H1 (cell line): ENCODE measurements at regions not wholly inside any gene's neighbourhood (a gene's known extent, or its start where the extent isn't known, plus 50 kb on each side); places are given as distances from the start of the nearest gene placed in this dataset.
A peak's percentile ranks its signal among the peaks of the same experiment; 100 is the strongest.

ENCODE experiments used
- CTCF ChIA-PET: fragments of 300-600 bp; sonication (Branson Sonifier 250); formaldehyde crosslinking; loops from one replicate; lab custom pipeline; 2021; ENCODE audit not compliant: partially characterized antibody; lab: Charles Lee
- POLR2A ChIA-PET: fragments of 300-600 bp; sonication (Branson Sonifier 250); formaldehyde crosslinking; loops from one replicate; lab custom pipeline; 2021; ENCODE audit warnings: inconsistent platforms; ENCODE audit not compliant: partially characterized antibody; lab: Charles Lee
- DNase-seq, 2 experiments: peaks; one replicate each; pipeline versions ENCODE4 v3.0.0 to v3.0.0-alpha.2; 2010 to 2022; ENCODE audit warnings: low spot score in 2 of 2, low read depth in 1 of 2, mixed read lengths in 1 of 2
- FAIRE-seq: peaks from 2 replicates; lab custom pipeline; 2011; peaks lifted over from hg19 to GRCh38; lab: Jason Lieb, UNC
- H2AFZ ChIP-seq: 2 replicates; pipeline ENCODE4 v1.8.1; 2012; ENCODE audit warnings: low read length, inconsistent platforms
- H2AK5ac ChIP-seq: 2 replicates; pipeline ENCODE4 v1.6.1; 2013; ENCODE audit warnings: low read depth, low read length
- H2BK120ac ChIP-seq: replicated peaks from 2 replicates; pipeline ENCODE3; 2013; ENCODE audit warnings: low read depth, low read length, inconsistent platforms
- H2BK12ac ChIP-seq: 2 replicates; pipeline ENCODE4 v1.6.1; 2013; ENCODE audit warnings: low read depth, low read length
- H2BK15ac ChIP-seq: 2 replicates; pipeline ENCODE4 v1.6.1; 2013; ENCODE audit warnings: low read length
- H2BK20ac ChIP-seq: 2 replicates; pipeline ENCODE4 v1.6.1; 2013; ENCODE audit warnings: low read length
- H2BK5ac ChIP-seq: 2 replicates; pipeline ENCODE4 v1.6.1; 2013; ENCODE audit warnings: low read depth, low read length
- H3K14ac ChIP-seq: 2 replicates; pipeline ENCODE4 v1.6.1; 2013; ENCODE audit warnings: inconsistent platforms; ENCODE audit not compliant: insufficient read length
- H3K18ac ChIP-seq: 2 replicates; pipeline ENCODE4 v1.6.1; 2013; ENCODE audit warnings: low read length; ENCODE audit errors: extremely low read depth
- H3K23ac ChIP-seq: 2 replicates; pipeline ENCODE4 v1.6.1; 2013; ENCODE audit warnings: inconsistent platforms; ENCODE audit not compliant: insufficient read length
- H3K23me2 ChIP-seq: 2 replicates; pipeline ENCODE4 v1.6.1; 2013; ENCODE audit warnings: low read depth, low read length
- H3K27ac ChIP-seq: 2 replicates; pipeline ENCODE4 v1.6.1; 2011; ENCODE audit warnings: low read depth, low read length, inconsistent platforms
- H3K27me3 ChIP-seq, 4 experiments: replicated peaks in 1 of 4; 1 replicate in 1 of 4; 2 replicates in 3 of 4; pipeline versions ENCODE4 v1.6.1 to v1.8.1; 2011 to 2013; ENCODE audit warnings: low read length in 3 of 4, mild to moderate bottlenecking in 3 of 4, inconsistent platforms in 2 of 4, mixed read lengths in 2 of 4, moderate library complexity in 1 of 4; ENCODE audit not compliant: control insufficient read depth in 3 of 4, insufficient read depth in 3 of 4; ENCODE audit errors: extremely low read depth in 1 of 4
- H3K36me3 ChIP-seq, 4 experiments: 2 replicates each; pipeline versions ENCODE4 v1.6.1 to v1.8.1; 2011 to 2013; ENCODE audit warnings: mild to moderate bottlenecking in 4 of 4, low read length in 3 of 4, moderate library complexity in 2 of 4, control low read depth in 1 of 4, inconsistent platforms in 1 of 4; ENCODE audit not compliant: insufficient read depth in 4 of 4, control insufficient read depth in 2 of 4
- H3K4ac ChIP-seq: replicated peaks from 2 replicates; pipeline ENCODE3; 2013; ENCODE audit warnings: low read length, low read depth, mixed read lengths, inconsistent platforms; ENCODE audit not compliant: insufficient read length
- H3K4me1 ChIP-seq, 4 experiments: replicated peaks in 1 of 4; 1 replicate in 1 of 4; 2 replicates in 3 of 4; pipeline versions ENCODE4 v1.6.1 to v1.8.1; 2011 to 2013; ENCODE audit warnings: low read length in 3 of 4, inconsistent platforms in 2 of 4, mixed read lengths in 1 of 4; ENCODE audit not compliant: insufficient read depth in 4 of 4, control insufficient read depth in 3 of 4
- H3K4me2 ChIP-seq, 2 experiments: 2 replicates each; pipeline versions ENCODE4 v1.6.1 to v1.8.1; 2011 to 2013; ENCODE audit warnings: low read depth in 2 of 2, low read length in 2 of 2, control low read depth in 1 of 2, inconsistent platforms in 1 of 2, mild to moderate bottlenecking in 1 of 2; ENCODE audit not compliant: insufficient read depth in 1 of 2
- H3K4me3 ChIP-seq, 4 experiments: fragments of 200-600, 300-600 bp in 1 of 4; sonication (generic), shearing (Covaris generic), sonication (Bioruptor Twin) in 1 of 4; 2 replicates each; pipeline versions ENCODE4 v1.5.1 to v1.8.1; 2011 to 2016; ENCODE audit warnings: low read length in 4 of 4, low read depth in 3 of 4, control low read depth in 2 of 4, inconsistent platforms in 2 of 4, mild to moderate bottlenecking in 2 of 4, mixed read lengths in 1 of 4, moderate library complexity in 1 of 4; ENCODE audit not compliant: insufficient read depth in 2 of 4; ENCODE audit errors: extremely low read depth in 1 of 4
- H3K56ac ChIP-seq: replicated peaks from 2 replicates; pipeline ENCODE3; 2013; ENCODE audit warnings: low read depth, mild to moderate bottlenecking, mixed read lengths, low read length, inconsistent platforms; ENCODE audit not compliant: insufficient read length
- H3K79me1 ChIP-seq: 2 replicates; pipeline ENCODE4 v1.6.1; 2013; ENCODE audit warnings: low read depth, low read length, control low read depth
- H3K79me2 ChIP-seq, 2 experiments: 2 replicates each; pipeline versions ENCODE4 v1.6.1 to v1.8.1; 2012 to 2013; ENCODE audit warnings: low read length in 2 of 2, mild to moderate bottlenecking in 2 of 2, inconsistent platforms in 1 of 2; ENCODE audit not compliant: insufficient read depth in 2 of 2, control insufficient read depth in 1 of 2
- H3K9ac ChIP-seq, 4 experiments: replicated peaks in 1 of 4; 1 replicate in 1 of 4; 2 replicates in 3 of 4; pipeline versions ENCODE4 v1.6.1 to v1.8.1; 2011 to 2013; ENCODE audit warnings: low read depth in 3 of 4, low read length in 3 of 4, control low read depth in 2 of 4, mild to moderate bottlenecking in 2 of 4, moderate library complexity in 2 of 4, inconsistent platforms in 1 of 4; ENCODE audit errors: extremely low read depth in 1 of 4
- H3K9me3 ChIP-seq, 2 experiments: 2 replicates each; pipeline versions ENCODE4 v1.6.1 to v1.8.1; 2012 to 2013; ENCODE audit warnings: mild to moderate bottlenecking in 2 of 2, moderate library complexity in 2 of 2, control low read depth in 1 of 2, inconsistent platforms in 1 of 2, low read depth in 1 of 2, low read length in 1 of 2, mixed read lengths in 1 of 2; ENCODE audit not compliant: insufficient read depth in 2 of 2
- H4K20me1 ChIP-seq, 2 experiments: replicated peaks in 1 of 2; 2 replicates each; pipeline versions ENCODE3 to v1.8.1; 2011 to 2013; ENCODE audit warnings: inconsistent platforms in 2 of 2, low read length in 2 of 2, mild to moderate bottlenecking in 1 of 2; ENCODE audit not compliant: insufficient read depth in 2 of 2, control insufficient read depth in 1 of 2
- H4K5ac ChIP-seq: 2 replicates; pipeline ENCODE4 v1.6.1; 2013; ENCODE audit warnings: low read length, low read depth, mixed read lengths, inconsistent platforms; ENCODE audit not compliant: insufficient read length
- H4K8ac ChIP-seq: 2 replicates; pipeline ENCODE4 v1.8.0; 2013; ENCODE audit warnings: mild to moderate bottlenecking, moderate library complexity, low read length, inconsistent platforms; ENCODE audit not compliant: insufficient read depth; ENCODE audit errors: extremely low read depth
- H4K91ac ChIP-seq: replicated peaks from 2 replicates; pipeline ENCODE3; 2013; ENCODE audit warnings: low read length, mixed read lengths, inconsistent platforms; ENCODE audit not compliant: insufficient read length
- BRCA1 ChIP-seq: IDR thresholded peaks from 2 replicates; pipeline ENCODE4 v1.6.1; 2012; ENCODE audit warnings: low read depth, low read length, improper control_type of control experiment
- MAFK ChIP-seq: IDR thresholded peaks from 2 replicates; pipeline ENCODE4 v1.6.1; 2012; ENCODE audit warnings: low read depth, mild to moderate bottlenecking, improper control_type of control experiment, low read length
- SIN3A ChIP-seq, 2 experiments: IDR thresholded peaks in 1 of 2; conservative IDR thresholded peaks in 1 of 2; 2 replicates each; pipeline ENCODE4 v1.6.1; 2011 to 2012; ENCODE audit warnings: low read length in 2 of 2, improper control_type of control experiment in 1 of 2, low read depth in 1 of 2, mild to moderate bottlenecking in 1 of 2

GRCh38 chr11:91091563-91091962, 868.7 kb upstream of the CHORDC1 start:
- Histone ChIP-seq H2BK12ac (no peak overlapping the region), H3K56ac (no peak overlapping the region), H2AK5ac (no peak overlapping the region), H3K23ac (no peak overlapping the region), H4K5ac (no peak overlapping the region), H4K20me1 (no peaks in the 10 kb centered on the region), H2BK15ac (no peak overlapping the region), H3K14ac (no peak overlapping the region), H3K79me2 (no peaks in the 10 kb centered on the region), H4K8ac (no peak overlapping the region), H3K79me1 (no peaks in the 10 kb centered on the region), H3K9ac (no peak overlapping the region), H3K36me3 (no peaks in the 10 kb centered on the region), H3K4ac (no peak overlapping the region), H2BK20ac (no peak overlapping the region), H3K27ac (no peak overlapping the region), H2BK5ac (no peak overlapping the region), H3K4me3 (no peak overlapping the region), H2AFZ (no peak overlapping the region), H3K27me3 (no peaks in the 10 kb centered on the region), H3K9me3 (no peaks in the 10 kb centered on the region), H3K23me2 (peaks cover 2% of the 10 kb centered on the region; the same call in 1 of the 2 replicates), H3K4me1 (no peaks in the 10 kb centered on the region), H3K18ac (no peak overlapping the region), H4K91ac (no peak overlapping the region), H3K4me2 (no peak overlapping the region), H2BK120ac (no peak overlapping the region)
- DNase-seq (no peak), FAIRE-seq (no peak)
- CTCF ChIA-PET: no interaction called here
- POLR2A ChIA-PET: no interaction called here
- TF ChIP-seq MAFK (peak; percentile 83), SIN3A (conservative IDR thresholded peaks at IDR 0.05 in 1 of 2, IDR thresholded peaks at IDR 0.05 in 1 of 2; ENCODE audit: low read depth in 1 of 2, low read length in 2 of 2) (no peak), BRCA1 (no peak)
